ENCODE measurements at regions not wholly inside any gene's neighbourhood (a gene's known extent, or its start where the extent isn't known, plus 50 kb on each side); places are given as distances from the start of the nearest gene placed in this dataset.

DNA sequence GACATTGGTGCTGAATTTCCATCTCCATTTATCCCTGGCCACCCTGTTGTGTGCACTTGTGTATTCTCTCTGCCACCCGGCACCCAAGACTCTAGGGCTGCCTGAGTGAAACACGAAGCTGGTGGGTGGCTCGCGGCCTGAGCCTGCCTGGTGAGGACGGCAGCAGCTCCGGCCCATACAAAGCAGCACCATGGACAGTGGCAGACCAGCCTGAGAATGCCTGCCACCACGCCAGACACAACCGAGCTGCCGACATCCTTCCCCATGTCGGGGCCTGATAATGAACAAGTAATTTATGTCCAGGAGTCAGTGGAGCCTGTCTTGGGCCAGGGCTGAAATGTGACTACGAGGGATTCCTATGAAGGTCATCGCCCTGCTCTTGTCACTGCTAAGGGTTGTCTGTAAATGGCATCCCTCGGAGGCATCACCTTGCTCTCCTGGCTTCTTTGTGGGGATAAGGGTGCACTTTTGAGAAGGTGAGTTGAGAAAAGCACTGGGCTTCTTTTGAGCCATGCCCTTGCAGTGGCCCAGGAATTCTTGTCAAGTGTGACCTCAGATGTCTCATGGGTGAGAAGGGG is 175.7 kb downstream of the MELK start (continued):
- TF ChIP-seq ZFP41 (CRISPR knock-in tag; IDR thresholded peaks at IDR 0.05; ENCODE audit: borderline replicate concordance) = no peak
- no peak for TF ChIP-seq MTF1 (CRISPR knock-in tag; IDR thresholded peaks at IDR 0.05)
- TF ChIP-seq BHLHE40 (IDR thresholded peaks at IDR 0.05; ENCODE audit: low read length) = no peak
- TF ChIP-seq HMGA1 (CRISPR knock-in tag; conservative IDR thresholded peaks at IDR 0.05) = no peak
- TF ChIP-seq ARID5B (CRISPR knock-in tag; IDR thresholded peaks at IDR 0.05) = 0 out of 2 replicates have a peak, but pooled peaks have one; percentile 8
- 0 out of 2 replicates have a peak, but pooled peaks have one; percentile 38 for TF ChIP-seq ETS1 (CRISPR knock-in tag; IDR thresholded peaks at IDR 0.05)
- TF ChIP-seq ZNF740 (CRISPR knock-in tag; IDR thresholded peaks at IDR 0.05) = no peak
- peak; percentile 88; the same call in 1 of the 2 replicates for TF ChIP-seq NFKB2 (CRISPR knock-in tag; IDR thresholded peaks at IDR 0.05; ENCODE audit: borderline replicate concordance)
- TF ChIP-seq RXRB (CRISPR knock-in tag; IDR thresholded peaks at IDR 0.05; ENCODE audit: borderline replicate concordance) = 0 out of 2 replicates have a peak, but pooled peaks have one; percentile 40
- TF ChIP-seq, protein P1, sequence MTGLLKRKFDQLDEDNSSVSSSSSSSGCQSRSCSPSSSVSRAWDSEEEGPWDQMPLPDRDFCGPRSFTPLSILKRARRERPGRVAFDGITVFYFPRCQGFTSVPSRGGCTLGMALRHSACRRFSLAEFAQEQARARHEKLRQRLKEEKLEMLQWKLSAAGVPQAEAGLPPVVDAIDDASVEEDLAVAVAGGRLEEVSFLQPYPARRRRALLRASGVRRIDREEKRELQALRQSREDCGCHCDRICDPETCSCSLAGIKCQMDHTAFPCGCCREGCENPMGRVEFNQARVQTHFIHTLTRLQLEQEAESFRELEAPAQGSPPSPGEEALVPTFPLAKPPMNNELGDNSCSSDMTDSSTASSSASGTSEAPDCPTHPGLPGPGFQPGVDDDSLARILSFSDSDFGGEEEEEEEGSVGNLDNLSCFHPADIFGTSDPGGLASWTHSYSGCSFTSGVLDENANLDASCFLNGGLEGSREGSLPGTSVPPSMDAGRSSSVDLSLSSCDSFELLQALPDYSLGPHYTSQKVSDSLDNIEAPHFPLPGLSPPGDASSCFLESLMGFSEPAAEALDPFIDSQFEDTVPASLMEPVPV (CRISPR knock-in tag; IDR thresholded peaks at IDR 0.05) = no peak
- TF ChIP-seq ZNF264 (CRISPR knock-in tag; IDR thresholded peaks at IDR 0.05) = no peak
- TF ChIP-seq MEIS1 (CRISPR knock-in tag; IDR thresholded peaks at IDR 0.05; ENCODE audit: borderline replicate concordance) = no peak
- no peak for TF ChIP-seq ZNF598 (CRISPR knock-in tag; IDR thresholded peaks at IDR 0.05; ENCODE audit: borderline replicate concordance)
- no peak for TF ChIP-seq ZNF703 (CRISPR knock-in tag; IDR thresholded peaks at IDR 0.05; ENCODE audit: borderline replicate concordance)
- no peak for TF ChIP-seq ZNF543 (CRISPR knock-in tag; IDR thresholded peaks at IDR 0.05)
- TF ChIP-seq HOXA3 (CRISPR knock-in tag; IDR thresholded peaks at IDR 0.05) = peak; percentile 29; the same call in 1 of the 2 replicates
- 0 out of 2 replicates have a peak, but pooled peaks have one; percentile 56 for TF ChIP-seq TMF1 (CRISPR knock-in tag; IDR thresholded peaks at IDR 0.05; ENCODE audit: low read depth)
- TF ChIP-seq ZNF44 (CRISPR knock-in tag; IDR thresholded peaks at IDR 0.05) = no peak
- TF ChIP-seq ZFP62 (CRISPR knock-in tag; IDR thresholded peaks at IDR 0.05) = no peak
- TF ChIP-seq ZNF619 (CRISPR knock-in tag; IDR thresholded peaks at IDR 0.05) = no peak
- TF ChIP-seq DR1 (CRISPR knock-in tag; IDR thresholded peaks at IDR 0.05) = no peak
- TF ChIP-seq CHCHD3 (CRISPR knock-in tag; IDR thresholded peaks at IDR 0.05) = no peak
- no peak for TF ChIP-seq GABPA (IDR thresholded peaks at IDR 0.05; ENCODE audit: low read depth, low read length)
- TF ChIP-seq GABPA (CRISPR knock-in tag; IDR thresholded peaks at IDR 0.05; ENCODE audit: low read depth) = no peak
- TF ChIP-seq NCOA2 (CRISPR knock-in tag; IDR thresholded peaks at IDR 0.05) = 0 out of 2 replicates have a peak, but pooled peaks have one; percentile 27
- TF ChIP-seq SP2 (CRISPR knock-in tag; IDR thresholded peaks at IDR 0.05) = no peak
